Iris pigment epithelial cell (primary cell): ENCODE measurements at regions not wholly inside any gene's neighbourhood (a gene's known extent, or its start where the extent isn't known, plus 50 kb on each side); places are given as distances from the start of the nearest gene placed in this dataset.

Source experiments
- DNase-seq: peaks from one replicate; pipeline ENCODE4 v3.0.0-alpha.2; 2011; ENCODE audit warnings: low read depth

- DNase-seq = peak; percentile 8
These were observed 208.9 kb downstream of the ASB1 start for GRCh38 chr2:238635647-238636051.

GRCh38 chr2:238636269-238637073 lies 209.7 kb downstream of the ASB1 start:
- no peak for DNase-seq

GRCh38 chr2:238638100-238638981 lies 209.5 kb upstream of the TWIST2 start:
- no peak for DNase-seq

- DNase-seq = no peak
These were observed 208.8 kb upstream of the TWIST2 start for GRCh38 chr2:238638982-238639628.

GRCh38 chr2:238640486-238640885 lies 207.4 kb upstream of the TWIST2 start:
- no peak for DNase-seq

GRCh38 chr2:238642973-238643372 lies 204.9 kb upstream of the TWIST2 start:
- DNase-seq = no peak

GRCh38 chr2:238643400-238643907 lies 204.4 kb upstream of the TWIST2 start:
- no peak for DNase-seq

- DNase-seq = peak; percentile 49
These were observed 203.5 kb upstream of the TWIST2 start for GRCh38 chr2:238644095-238645081.

- DNase-seq = no peak
These were observed 202.8 kb upstream of the TWIST2 start for GRCh38 chr2:238645095-238645494.

GRCh38 chr2:238645716-238646115 lies 202.2 kb upstream of the TWIST2 start:
- DNase-seq = no peak

GRCh38 chr2:238646281-238646680 lies 201.6 kb upstream of the TWIST2 start:
- DNase-seq = no peak

- no peak for DNase-seq
These were observed 201.1 kb upstream of the TWIST2 start for GRCh38 chr2:238646803-238647202.

- DNase-seq = no peak
These were observed 198.8 kb upstream of the TWIST2 start for GRCh38 chr2:238649123-238649522.

GRCh38 chr2:238649936-238650518 lies 197.9 kb upstream of the TWIST2 start:
- DNase-seq = no peak

- DNase-seq = no peak
These were observed 197.3 kb upstream of the TWIST2 start for GRCh38 chr2:238650536-238650935.

- DNase-seq = no peak
These were observed 196.4 kb upstream of the TWIST2 start for GRCh38 chr2:238651306-238652052.

GRCh38 chr2:238652053-238652770 lies 195.7 kb upstream of the TWIST2 start:
- DNase-seq = no peak

GRCh38 chr2:238652771-238653157 lies 195.1 kb upstream of the TWIST2 start:
- no peak for DNase-seq

- DNase-seq = no peak
These were observed 194.3 kb upstream of the TWIST2 start for GRCh38 chr2:238653431-238654109.
